ENCODE measurements at regions not wholly inside any gene's neighbourhood (a gene's known extent, or its start where the extent isn't known, plus 50 kb on each side); places are given as distances from the start of the nearest gene placed in this dataset.
"Not testable (repeated sequence)": the region's sequence is repeated elsewhere in the genome, so short reads cannot be mapped to it uniquely, and the experiment has no call there.

DNA sequence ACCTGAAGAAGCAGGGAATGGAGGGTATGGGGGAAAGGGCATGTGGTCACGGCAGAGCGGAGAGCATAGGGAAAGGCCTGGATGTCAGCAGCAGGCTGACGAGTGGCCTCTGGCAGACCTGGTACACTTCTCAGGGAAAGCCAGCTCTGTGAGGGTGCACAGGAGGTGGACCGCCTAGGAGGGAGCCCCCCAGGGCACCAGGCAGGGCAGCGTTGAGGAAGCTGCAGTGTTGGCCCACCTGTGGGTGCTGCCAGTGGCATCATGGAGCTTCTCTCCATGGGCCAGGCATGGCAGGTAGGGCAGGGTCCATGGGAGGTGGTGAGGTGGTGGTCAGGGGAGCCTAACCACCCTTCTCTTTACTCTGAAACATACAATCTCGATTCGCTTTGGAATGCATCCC, 143.0 kb upstream of the PITX1 start:
- no peak for DNase-seq

DNA sequence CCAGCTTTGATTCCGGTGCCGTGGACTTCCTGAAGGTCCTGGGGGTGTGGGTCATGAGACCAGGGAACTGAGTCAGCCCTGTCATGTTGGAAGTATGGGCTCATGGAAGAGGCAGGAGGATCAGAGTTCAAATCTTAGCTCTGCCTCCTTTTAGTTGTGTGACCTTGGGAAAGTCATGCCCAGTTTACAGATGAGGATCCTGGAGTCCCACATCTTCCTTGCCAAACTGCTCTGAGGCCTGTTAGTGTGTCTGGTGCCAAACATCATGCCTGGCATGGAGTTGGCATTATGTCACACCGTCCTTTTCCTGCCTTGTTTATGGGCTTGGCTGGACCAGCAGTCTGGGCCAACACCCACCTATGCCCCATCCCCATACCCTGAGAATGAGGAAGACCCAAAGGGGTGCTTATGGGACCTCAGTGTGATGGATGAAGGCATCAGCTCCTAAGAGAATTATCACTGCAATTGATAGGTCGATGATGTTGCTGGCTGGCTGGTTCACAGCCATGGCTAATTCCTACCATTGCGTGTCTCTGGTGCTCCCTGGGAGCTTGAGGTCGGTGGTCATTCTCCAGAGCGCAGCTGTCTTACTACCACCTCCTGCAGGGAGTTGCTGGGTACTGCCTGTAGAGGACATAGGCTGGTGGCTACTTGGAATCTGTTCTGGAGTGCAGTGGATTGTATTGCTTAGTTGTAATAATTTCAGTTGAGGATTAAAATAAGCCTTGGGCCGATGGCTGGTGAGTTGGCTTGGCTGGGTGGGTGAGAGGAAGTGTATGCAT, 140.5 kb upstream of the PITX1 start:
- no peak for DNase-seq

- DNase-seq, result peak in 1 of 3 experiments; percentile 1
Observed at GRCh38 chr5:135173662-135174290, 139.7 kb upstream of the PITX1 start.

GRCh38 chr5:135172718-135173117, 138.7 kb upstream of the PITX1 start:
- no peak for DNase-seq

DNA sequence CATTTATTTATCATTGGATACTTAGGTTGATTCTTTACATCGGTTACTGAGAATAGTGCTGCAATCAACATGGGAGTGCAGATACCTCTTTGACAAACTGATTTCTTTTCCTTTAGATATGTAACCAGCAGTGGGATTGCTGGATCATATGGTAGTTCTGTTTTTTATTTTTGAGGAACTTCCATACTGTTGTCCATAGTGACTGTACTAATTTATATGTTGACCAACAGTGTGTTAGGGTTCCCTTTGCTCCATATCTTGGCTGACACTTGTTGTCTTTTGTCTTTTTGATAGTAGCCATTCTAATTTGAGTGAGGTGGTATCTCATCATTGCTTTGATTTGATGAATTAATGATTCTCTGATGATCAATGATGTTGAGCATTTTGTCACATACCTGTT, 137.3 kb upstream of the PITX1 start:
- DNase-seq, result no peak

DNA sequence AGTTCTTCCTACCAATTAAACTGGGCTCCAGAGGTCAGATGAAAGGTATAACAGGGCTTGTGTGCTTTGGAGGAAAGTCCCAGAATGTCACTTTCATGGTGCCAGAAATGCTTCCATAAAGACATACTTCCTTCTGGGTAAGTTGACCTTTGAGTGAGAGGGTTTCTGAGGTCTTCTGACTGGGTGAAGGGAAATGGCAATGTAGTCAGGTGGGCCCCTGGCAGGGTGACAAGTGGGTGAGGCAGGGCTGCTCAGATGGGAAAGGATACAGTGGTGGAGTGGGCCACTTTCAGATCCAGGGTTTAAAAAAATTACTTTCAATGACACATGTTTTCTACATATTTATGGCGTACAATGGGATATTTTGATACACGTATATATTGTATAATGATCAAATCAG, 136.5 kb upstream of the PITX1 start:
- DNase-seq, result no peak

- no peak for DNase-seq
Observed at GRCh38 chr5:135169753-135170152, 135.7 kb upstream of the PITX1 start.

DNA sequence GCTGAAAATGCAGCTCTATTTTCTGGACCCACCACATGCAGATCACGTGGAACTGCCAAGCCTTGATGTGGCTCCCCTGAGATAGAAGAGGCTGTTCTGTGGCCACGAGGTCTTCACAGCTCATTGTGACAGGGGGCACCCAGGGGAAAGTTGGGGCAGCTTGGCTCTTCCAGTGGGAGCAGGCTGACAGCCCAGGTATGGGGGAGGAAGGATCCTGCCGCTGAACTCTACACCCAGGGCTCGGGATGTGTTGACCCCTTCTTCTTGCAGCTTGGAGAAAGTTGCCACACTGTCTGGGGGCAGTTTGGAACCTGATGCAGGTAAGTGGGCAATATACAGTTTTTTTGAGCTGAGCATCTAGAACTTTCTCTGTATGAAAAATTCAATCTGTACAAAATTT, 133.6 kb upstream of the PITX1 start:
- DNase-seq, result no peak

DNA sequence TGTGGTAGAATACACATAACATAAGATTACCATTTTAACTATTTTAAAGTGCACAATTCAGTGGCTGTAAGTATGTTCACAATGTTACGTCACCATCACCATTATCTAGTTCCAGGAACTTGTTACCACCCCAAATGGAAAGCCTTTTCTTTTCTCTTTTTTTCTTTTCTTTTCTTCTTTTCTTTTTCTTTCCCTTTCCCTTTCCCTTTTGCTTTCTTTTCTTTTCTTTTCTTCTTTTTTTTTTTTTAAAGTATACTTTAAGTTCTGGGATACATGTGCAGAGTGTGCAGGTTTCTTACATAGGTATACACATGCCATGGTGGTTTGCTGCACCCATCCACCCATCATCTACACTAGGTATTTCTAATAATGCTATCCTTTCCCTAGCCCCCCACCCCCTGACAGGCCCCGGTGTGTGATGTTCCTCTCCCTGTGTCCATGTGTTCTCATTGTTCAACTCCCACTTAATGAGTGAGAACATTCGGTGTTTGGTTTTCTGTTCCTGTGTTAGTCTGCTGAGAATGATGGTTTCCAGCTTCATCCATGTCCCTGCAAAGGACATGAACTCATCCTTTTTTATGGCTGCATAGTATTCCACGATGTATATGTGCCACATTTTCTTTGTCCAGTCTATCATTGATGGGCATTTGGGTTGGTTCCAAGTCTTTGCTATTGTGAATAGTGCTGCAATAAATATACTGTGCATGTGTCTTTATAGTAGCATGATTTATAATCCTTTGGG, 131.0 kb upstream of the PITX1 start:
- not testable (repeated sequence) for DNase-seq

GRCh38 chr5:135163964-135164363, 129.9 kb upstream of the PITX1 start:
- no peak for DNase-seq

GRCh38 chr5:135163391-135163790, 129.4 kb upstream of the PITX1 start:
- DNase-seq, result no peak

DNA sequence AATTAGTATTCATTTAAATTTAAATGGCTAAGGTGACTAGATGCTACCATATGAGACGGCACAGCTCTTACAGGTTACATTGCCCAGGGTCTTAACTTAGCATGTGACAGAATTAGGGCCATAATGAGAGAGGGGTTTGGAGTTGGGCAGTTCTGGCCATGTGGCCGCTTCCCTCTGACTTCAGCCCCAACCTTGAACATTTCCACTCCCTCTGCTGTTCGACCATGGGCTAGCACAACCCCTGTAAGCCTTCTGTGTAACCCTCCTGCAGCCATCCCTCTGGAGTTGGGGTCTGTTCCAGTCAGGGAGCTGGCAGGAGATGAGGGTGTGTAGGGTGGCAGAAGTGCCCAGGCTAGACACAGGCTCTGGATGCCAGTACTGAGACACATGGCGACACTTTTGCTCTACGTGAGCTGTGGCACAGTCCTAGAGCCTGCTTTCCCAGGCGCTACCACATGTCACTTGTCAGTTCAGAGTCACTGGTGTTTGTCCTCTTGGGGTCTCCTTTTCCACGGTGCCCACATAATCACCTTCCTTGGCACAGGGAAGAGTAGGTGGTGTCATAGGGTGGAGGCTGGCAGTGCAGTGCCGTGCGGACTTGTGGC, 128.7 kb upstream of the PITX1 start:
- no peak for DNase-seq

DNA sequence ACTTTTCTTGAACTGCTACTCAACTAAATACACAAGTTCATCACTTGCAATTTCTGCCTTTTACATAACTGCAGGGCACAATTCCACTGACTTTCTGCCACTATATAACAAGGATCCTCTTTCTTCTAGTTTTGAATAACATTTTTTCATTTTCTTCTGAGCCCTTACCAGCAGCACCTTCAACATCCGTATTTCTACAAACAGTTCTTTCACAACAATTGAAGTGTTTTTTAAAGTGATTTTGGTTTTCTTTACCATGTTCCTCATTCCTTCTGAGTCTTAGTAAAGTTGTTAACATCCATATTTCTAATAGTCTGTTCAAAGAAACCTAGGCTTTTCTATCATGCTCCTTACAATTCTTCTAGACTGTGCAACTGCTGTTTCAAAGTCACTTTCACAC, 127.2 kb upstream of the PITX1 start:
- DNase-seq, result no peak

GRCh38 chr5:135160036-135160675, 126.1 kb upstream of the PITX1 start:
- no peak for DNase-seq

GRCh38 chr5:135159626-135160025, 125.6 kb upstream of the PITX1 start:
- DNase-seq, result no peak

DNA sequence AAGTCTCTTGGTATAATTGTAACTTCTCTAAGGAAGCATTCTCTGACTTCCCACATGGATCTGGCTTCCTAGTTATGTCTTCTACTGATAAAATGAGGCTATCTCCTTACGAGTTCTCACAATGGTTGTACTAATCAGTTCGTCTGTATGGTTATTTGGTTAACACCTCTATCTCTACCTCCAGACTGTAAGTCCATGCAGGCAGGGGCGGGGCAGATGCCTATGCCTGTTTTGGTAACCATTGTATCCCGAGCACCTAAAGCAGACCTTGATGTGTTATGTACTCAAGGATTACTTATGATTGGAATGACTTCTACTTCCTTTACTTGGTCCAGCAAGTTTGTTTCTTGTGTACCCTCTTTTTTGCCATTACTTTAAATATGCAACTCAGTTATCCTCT, 125.0 kb upstream of the PITX1 start:
- DNase-seq, result no peak

DNA sequence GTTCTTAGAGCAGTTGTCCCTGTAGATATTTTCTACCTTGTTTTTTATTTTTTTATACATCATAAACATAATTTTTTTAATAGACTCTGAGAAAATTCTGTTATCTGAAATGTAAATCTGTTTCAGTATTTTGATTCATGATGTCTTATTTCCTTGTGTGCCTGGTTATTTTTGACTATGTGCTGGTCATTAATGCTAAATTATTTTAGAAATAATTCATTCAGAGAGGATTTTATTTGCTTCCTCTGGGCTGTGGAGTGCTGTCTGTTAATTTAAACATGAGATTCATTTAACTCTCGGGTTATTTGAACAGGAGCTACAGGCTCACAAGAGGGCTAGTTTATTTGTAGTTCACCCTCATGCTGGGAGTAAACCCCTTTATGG, 124.3 kb upstream of the PITX1 start:
- no peak for DNase-seq

DNA sequence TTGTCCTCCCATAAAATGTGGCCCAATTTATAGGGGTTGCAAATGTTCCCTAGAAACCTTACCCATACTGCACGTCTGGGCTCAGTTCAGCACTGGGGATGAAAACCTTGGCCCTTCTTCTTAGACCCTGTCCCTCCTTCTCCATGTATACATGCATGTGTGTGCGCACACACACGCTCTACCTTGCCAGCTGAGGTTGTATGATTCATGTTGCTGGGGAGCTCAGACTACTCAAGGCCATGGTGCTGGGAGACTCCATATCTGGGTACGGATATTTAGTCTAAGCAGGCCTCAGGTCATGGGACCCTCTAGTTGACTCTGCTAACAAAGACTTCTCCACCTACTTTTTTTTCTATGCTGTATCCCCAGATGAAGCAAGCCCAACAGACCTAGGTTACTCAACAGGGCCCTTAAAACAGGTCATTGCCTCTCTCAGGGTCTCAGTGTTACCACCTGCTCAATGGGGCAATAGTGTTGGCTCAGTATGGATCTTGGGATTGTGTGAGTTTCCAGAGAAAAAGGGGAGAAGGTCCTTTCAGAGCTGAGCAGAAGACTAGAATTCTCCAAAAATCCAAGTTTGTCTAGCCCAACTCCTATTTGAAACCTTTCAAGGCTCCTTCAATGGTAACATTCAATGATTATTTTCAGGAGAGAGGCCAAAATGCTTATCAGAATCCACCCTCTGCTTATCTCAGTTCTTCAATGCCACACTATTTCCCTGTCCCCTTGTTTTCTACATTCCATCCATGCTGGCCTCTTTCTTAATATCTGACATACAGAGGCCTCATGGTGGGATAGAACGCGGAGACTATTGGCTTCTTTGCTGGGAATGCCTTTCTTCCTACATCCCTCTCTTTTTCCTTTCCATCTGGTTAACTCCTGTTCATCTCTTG, 123.6 kb upstream of the PITX1 start:
- no peak for DNase-seq

GRCh38 chr5:135156715-135157404, 122.8 kb upstream of the PITX1 start:
- no peak for DNase-seq

DNA sequence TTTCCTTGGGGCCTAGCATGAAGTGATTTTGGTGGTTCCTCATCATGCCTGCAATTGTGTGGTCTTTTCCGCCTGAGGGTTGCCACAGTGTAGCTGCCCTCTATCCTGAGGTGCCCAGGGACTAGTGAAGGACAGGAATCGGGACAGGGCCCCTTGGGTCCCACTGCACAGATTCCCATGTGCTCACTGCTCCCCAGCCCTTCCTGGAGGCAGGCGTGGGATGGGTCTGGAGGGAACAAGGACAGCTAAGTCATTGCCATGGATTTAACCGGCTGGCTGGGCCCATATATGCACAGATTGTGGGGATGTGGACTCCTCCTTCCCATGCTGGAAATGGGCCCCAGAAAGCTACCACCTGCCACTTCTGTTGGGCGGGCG, 122.3 kb upstream of the PITX1 start:
- no peak for DNase-seq

- DNase-seq, result no peak
Observed at GRCh38 chr5:135155616-135156214, 121.7 kb upstream of the PITX1 start.
